Coronary artery (tissue), 2 donors: ENCODE measurements at regions not wholly inside any gene's neighbourhood (a gene's known extent, or its start where the extent isn't known, plus 50 kb on each side); places are given as distances from the start of the nearest gene placed in this dataset.

Experiments used
- DNase-seq: peaks from one replicate; pipeline ENCODE4 v3.0.0-alpha.2; 2017; ENCODE audit warnings: low spot score
- H3K27ac ChIP-seq, 2 donors: fragments of 200-600 bp; sonication (generic); one replicate each; pipeline ENCODE4 v1.5.1; 2016 to 2019
- H3K4me3 ChIP-seq: fragments of 200-600 bp; sonication (generic); 2 replicates; pipeline ENCODE4 v1.5.1; 2016; ENCODE audit warnings: mild to moderate bottlenecking, moderate library complexity
- CTCF ChIP-seq: fragments of 200-600 bp; sonication (generic); IDR thresholded peaks from one replicate; pipeline ENCODE4 v1.5.1; 2019; ENCODE audit warnings: antibody characterized with exemption

DNA sequence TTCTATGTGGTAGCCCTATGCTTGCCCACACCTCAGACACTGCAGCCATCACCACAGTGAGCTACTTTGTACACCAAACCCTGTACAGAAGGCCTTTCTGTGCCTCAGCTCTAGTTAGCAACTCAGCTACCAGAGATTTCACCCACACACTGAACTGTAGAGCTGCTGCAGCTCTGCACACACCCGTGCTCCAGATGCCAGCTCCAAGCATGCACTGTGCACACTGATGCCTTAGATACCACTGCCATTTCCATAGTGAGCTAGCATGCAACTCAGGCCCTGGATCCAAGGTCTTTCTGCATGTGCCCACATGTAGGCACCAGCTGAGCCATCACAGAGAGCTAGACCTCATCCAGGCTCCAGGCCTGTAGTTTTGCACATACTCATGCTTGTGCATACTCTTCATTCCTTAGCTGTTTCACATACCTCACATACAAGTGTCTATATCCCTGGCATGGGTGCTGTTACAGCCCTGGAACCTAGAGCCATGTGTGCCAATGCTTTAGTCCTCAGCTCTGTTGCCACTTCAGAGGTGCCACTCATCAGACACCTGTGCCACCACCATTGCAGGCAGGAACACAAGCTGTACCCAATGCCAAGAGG lies 423.5 kb upstream of the NDST3 start:
- no peak for TF ChIP-seq CTCF
- Histone ChIP-seq H3K4me3 (no peak overlapping the region), H3K27ac (no peak overlapping the region)
- DNase-seq, result no peak

DNA sequence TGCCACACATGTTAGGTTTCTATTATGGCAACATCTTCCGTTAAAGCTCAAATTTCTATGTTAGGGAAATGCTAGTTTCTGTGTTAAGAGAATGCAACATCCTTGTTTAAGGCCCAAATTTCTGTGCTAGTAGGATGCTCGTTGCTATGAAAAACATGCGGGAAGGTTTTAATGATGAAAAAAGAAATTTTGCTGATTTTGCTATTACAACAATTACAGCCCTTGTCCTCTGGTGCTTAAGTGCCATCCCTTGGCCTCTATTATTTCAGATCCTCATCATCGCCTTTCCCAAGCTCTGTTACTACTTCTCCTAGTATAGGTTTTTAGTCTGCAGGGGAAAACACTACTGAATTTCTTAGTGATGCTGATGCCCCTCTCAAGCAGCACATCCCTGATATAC lies 412.6 kb upstream of the NDST3 start:
- Histone ChIP-seq H3K4me3 (no peak overlapping the region), H3K27ac (no peak overlapping the region)
- DNase-seq, result no peak
- TF ChIP-seq CTCF, result no peak

DNA sequence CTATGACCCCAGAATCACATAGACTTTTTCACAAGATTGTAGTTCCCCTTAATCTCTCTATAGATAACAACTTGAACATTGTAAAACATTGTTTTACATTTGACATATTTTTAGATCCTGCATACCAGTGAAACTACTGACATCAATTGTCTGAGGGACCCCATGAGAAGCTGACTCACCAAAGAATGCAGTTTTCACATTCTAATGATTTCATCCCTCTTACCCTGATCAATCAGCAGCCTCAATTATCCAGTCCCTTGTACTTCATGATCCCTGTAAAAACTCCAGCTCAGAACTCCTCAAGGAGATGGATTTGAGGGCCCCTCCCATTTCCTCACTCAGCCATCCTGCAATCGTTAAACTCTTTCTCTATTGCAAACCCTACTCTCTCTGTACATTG lies 411.0 kb upstream of the NDST3 start:
- DNase-seq, result no peak
- no peak for TF ChIP-seq CTCF
- H3K27ac ChIP-seq, result no peak overlapping the region
- H3K4me3 ChIP-seq, result no peak overlapping the region

- no peak overlapping the region for H3K27ac ChIP-seq
- no peak overlapping the region for H3K4me3 ChIP-seq
- DNase-seq, result no peak
- no peak for TF ChIP-seq CTCF
Observed at GRCh38 chr4:117626664-117627063, 407.6 kb upstream of the NDST3 start.

DNA sequence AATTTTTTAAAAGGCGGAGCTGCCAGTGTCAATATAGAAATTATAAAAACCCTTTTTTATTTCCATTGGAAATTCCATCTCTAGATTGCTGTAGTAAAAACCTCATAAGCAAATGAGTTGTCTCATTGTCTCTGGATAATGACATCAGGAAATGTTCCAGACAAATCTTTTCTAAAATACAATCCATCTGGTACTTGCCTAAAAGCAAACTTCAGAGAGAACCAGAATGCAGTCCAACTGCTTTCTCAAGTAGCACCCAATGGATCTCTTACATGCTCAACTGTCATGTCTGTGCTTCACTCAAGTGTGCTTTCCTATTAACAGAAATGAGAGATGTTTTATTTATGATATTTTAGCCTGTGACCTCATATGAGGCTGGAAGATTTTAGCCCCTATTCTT lies 399.6 kb upstream of the NDST3 start:
- TF ChIP-seq CTCF, result no peak
- Histone ChIP-seq H3K27ac (no peak overlapping the region), H3K4me3 (no peak overlapping the region)
- no peak for DNase-seq

- DNase-seq, result no peak
- Histone ChIP-seq H3K4me3 (no peak overlapping the region), H3K27ac (no peak overlapping the region)
- no peak for TF ChIP-seq CTCF
Observed at GRCh38 chr4:117637347-117637746, 396.9 kb upstream of the NDST3 start.

DNA sequence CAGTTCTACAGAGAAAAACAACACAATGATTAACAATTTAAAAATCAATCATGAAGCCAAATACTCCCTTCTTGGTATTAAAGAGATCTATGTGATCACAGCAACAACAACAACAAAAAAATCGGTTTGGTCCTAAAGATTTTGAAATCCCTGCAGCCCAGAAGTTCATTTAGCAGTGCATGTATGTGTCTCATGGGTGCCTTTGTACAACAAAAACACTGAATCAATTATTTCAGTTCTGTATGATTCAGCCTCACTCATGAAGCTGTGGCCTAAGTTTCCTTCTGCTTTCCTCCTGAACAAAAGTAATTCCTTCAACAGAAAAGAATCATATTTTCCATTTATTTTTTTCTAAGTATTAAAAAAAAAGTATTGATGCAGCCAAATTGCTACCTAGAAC lies 393.4 kb upstream of the NDST3 start:
- DNase-seq, result no peak

More for the DNA sequence above, 393.4 kb upstream of the NDST3 start:
- no peak overlapping the region for H3K27ac ChIP-seq
- TF ChIP-seq CTCF, result no peak
- H3K4me3 ChIP-seq, result no peak overlapping the region
